ENCODE measurements at regions not wholly inside any gene's neighbourhood (a gene's known extent, or its start where the extent isn't known, plus 50 kb on each side); places are given as distances from the start of the nearest gene placed in this dataset.

DNA sequence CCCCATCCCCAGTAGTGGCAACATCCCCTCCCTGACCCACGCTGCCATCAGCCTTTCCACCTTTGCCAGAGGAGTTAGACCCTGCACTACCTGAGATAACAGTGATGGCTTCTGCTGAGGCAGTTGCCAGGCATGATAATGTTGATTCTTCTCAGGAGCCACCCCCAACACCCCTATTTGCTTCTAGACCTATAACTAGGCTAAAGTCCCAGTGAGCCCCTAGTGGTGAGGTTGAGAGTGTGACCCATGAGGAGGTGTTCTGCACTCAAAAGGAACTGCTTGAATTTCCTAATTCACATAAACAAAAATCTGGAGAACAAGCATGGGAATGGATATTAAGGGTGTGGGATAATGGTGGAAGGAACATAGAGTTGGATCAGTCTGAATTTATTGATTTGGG is 159.6 kb upstream of the COL11A1 start:
- no peak for DNase-seq
- intact Hi-C loops (cut with DNase I; ENCODE audit: low total_unique reads) = no loop called here
- TF ChIP-seq POLR2A (IDR thresholded peaks at IDR 0.05) = no peak
- TF ChIP-seq, protein P1, sequence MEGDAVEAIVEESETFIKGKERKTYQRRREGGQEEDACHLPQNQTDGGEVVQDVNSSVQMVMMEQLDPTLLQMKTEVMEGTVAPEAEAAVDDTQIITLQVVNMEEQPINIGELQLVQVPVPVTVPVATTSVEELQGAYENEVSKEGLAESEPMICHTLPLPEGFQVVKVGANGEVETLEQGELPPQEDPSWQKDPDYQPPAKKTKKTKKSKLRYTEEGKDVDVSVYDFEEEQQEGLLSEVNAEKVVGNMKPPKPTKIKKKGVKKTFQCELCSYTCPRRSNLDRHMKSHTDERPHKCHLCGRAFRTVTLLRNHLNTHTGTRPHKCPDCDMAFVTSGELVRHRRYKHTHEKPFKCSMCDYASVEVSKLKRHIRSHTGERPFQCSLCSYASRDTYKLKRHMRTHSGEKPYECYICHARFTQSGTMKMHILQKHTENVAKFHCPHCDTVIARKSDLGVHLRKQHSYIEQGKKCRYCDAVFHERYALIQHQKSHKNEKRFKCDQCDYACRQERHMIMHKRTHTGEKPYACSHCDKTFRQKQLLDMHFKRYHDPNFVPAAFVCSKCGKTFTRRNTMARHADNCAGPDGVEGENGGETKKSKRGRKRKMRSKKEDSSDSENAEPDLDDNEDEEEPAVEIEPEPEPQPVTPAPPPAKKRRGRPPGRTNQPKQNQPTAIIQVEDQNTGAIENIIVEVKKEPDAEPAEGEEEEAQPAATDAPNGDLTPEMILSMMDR (IDR thresholded peaks at IDR 0.05) = no peak
- Histone ChIP-seq H3K4me1 (no peaks in the 10 kb centered on the region), H3K4me3 (no peak overlapping the region), H3K27me3 (no peaks in the 10 kb centered on the region), H3K9me3 (no peaks in the 10 kb centered on the region), H3K36me3 (no peaks in the 10 kb centered on the region), H3K27ac (no peak overlapping the region)

DNA sequence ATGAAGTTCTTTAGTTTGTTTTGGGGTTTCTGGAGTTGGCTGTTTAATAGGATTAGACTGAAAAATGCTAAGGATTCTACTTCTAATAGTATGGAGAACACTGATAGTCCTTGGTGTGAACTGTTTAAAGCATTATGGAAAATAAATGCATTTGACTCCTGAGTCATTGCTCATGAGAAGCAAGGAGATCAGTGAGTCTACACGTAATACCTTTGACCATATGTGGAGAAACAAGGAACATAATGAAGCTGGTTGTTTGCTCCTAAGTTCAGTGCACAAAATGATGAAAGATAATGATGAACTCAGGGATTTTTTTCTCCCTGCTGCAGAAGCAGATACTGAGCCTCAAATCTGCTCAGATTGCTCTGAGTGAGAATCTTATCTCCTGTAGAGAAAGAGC is 158.9 kb upstream of the COL11A1 start:
- intact Hi-C loops (cut with DNase I; ENCODE audit: low total_unique reads) = no loop called here
- Histone ChIP-seq H3K27me3 (no peaks in the 10 kb centered on the region), H3K9me3 (no peaks in the 10 kb centered on the region), H3K4me3 (no peak overlapping the region), H3K27ac (no peak overlapping the region), H3K4me1 (no peaks in the 10 kb centered on the region), H3K36me3 (no peaks in the 10 kb centered on the region)
- TF ChIP-seq, protein P1 (IDR thresholded peaks at IDR 0.05) = no peak
- no peak for TF ChIP-seq POLR2A (IDR thresholded peaks at IDR 0.05)
- DNase-seq = no peak

DNA sequence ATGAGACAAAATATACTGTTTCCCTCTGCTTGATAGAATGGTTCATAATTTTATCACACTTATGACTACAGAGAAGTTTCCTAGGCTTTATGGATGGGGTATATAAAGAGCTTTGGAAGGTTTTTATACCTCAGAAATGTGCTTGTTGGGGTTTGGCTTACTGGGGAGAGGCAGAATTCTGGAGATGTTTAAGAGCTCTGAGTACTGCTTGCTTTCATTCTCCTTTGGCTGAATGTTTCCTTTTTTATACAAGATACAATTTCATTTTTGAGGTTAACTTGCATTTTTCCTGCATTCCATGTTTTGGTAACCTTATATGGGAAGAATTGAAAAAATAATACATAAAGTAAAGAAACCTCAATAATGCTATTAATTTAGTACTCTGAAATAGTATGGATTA is 157.7 kb upstream of the COL11A1 start:
- Histone ChIP-seq H3K4me1 (no peaks in the 10 kb centered on the region), H3K27me3 (no peaks in the 10 kb centered on the region), H3K27ac (no peak overlapping the region), H3K36me3 (no peaks in the 10 kb centered on the region), H3K4me3 (no peak overlapping the region), H3K9me3 (no peaks in the 10 kb centered on the region)
- no peak for DNase-seq
- TF ChIP-seq, protein P1 (IDR thresholded peaks at IDR 0.05) = no peak
- TF ChIP-seq POLR2A (IDR thresholded peaks at IDR 0.05) = no peak
- intact Hi-C loops (cut with DNase I; ENCODE audit: low total_unique reads) = no loop called here

DNA sequence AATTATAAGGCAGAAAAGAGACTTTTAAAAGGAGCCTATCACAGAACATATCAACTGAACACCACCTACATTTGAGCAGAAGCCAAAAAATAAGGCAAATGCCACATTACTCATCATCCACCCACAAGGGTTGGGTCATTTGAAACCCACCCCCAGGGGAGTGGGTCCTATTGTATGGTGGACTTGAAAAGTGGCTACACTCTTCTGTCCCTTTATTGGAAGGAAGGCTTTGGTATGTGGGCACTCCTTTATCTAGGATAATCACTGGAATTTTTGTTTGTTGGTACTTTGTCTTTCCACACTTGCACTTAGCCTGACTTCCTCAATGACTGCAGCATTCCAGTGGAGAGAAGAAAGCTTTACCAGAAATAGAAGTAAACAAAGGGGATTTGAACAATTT is 157.2 kb upstream of the COL11A1 start:
- H3K27ac ChIP-seq = no peak overlapping the region
- no peaks in the 10 kb centered on the region for H3K27me3 ChIP-seq
- TF ChIP-seq, protein P1 (IDR thresholded peaks at IDR 0.05) = no peak
- no peak for TF ChIP-seq POLR2A (IDR thresholded peaks at IDR 0.05)
- DNase-seq = no peak
- H3K4me3 ChIP-seq = no peak overlapping the region
- no peaks in the 10 kb centered on the region for H3K9me3 ChIP-seq
- intact Hi-C loops (cut with DNase I; ENCODE audit: low total_unique reads) = no loop called here
- no peaks in the 10 kb centered on the region for H3K4me1 ChIP-seq
- H3K36me3 ChIP-seq = no peaks in the 10 kb centered on the region

DNA sequence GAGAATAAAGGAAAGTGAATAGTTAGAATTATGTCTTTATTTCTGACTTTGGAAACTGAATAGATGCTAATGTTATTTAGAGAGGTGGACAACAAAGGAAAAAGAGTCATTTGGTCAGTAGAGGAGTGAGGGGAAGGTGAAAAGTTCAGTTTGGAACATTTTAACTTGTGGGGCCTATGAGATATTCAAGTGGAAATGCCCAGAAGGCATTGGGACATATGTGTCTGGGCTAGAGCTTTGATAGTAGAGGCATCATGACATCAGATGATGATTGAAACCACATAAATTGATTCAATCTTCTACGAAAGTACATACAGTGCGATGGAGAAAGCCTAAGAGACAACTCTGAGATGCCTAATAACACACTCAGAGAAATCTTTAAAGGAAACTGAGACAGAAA is 151.7 kb upstream of the COL11A1 start:
- DNase-seq = no peak
- no peak overlapping the region for H3K4me3 ChIP-seq
- no peaks in the 10 kb centered on the region for H3K27me3 ChIP-seq
- H3K36me3 ChIP-seq = no peaks in the 10 kb centered on the region
- H3K4me1 ChIP-seq = no peaks in the 10 kb centered on the region
- no peak overlapping the region for H3K27ac ChIP-seq
- TF ChIP-seq, protein P1 (IDR thresholded peaks at IDR 0.05) = no peak
- no peak for TF ChIP-seq POLR2A (IDR thresholded peaks at IDR 0.05)
- intact Hi-C loops (cut with DNase I; ENCODE audit: low total_unique reads) = no loop called here
- H3K9me3 ChIP-seq = no peaks in the 10 kb centered on the region

Data from uterus (tissue), 3 donors.